Adipocyte (in vitro differentiated cells): ENCODE measurements at regions not wholly inside any gene's neighbourhood (a gene's known extent, or its start where the extent isn't known, plus 50 kb on each side); places are given as distances from the start of the nearest gene placed in this dataset.

Experiments used
- DNase-seq: peaks from one replicate; pipeline ENCODE4 v3.0.0-alpha.2; 2015; ENCODE audit warnings: low read depth
- H3K27me3 ChIP-seq: replicated peaks from 2 replicates; pipeline ENCODE4 v1.7.0; 2013; ENCODE audit warnings: mild to moderate bottlenecking, low read length, moderate library complexity; ENCODE audit not compliant: control insufficient read depth, insufficient read depth
- H3K36me3 ChIP-seq: 2 replicates; pipeline ENCODE4 v1.7.0; 2013; ENCODE audit warnings: low read length, mild to moderate bottlenecking, moderate library complexity; ENCODE audit not compliant: control insufficient read depth, insufficient read depth, severe bottlenecking
- H3K4me1 ChIP-seq: 2 replicates; pipeline ENCODE4 v1.7.0; 2013; ENCODE audit warnings: mild to moderate bottlenecking, low read length, moderate library complexity; ENCODE audit not compliant: control insufficient read depth, insufficient read depth
- H3K4me3 ChIP-seq: 2 replicates; pipeline ENCODE4 v1.7.0; 2013; ENCODE audit warnings: mild to moderate bottlenecking, low read length, moderate library complexity
- H3K9ac ChIP-seq: 2 replicates; pipeline ENCODE4 v1.7.0; 2013; ENCODE audit warnings: mild to moderate bottlenecking, low read length, moderate library complexity
- H3K9me3 ChIP-seq: 2 replicates; pipeline ENCODE4 v1.7.0; 2013; ENCODE audit warnings: mild to moderate bottlenecking, low read length, moderate library complexity; ENCODE audit not compliant: control insufficient read depth

- no peaks in the 10 kb centered on the region for H3K9me3 ChIP-seq
- H3K27me3 ChIP-seq, result no peaks in the 10 kb centered on the region
- peaks cover 21% of the 10 kb centered on the region for H3K4me1 ChIP-seq
- no peak overlapping the region for H3K4me3 ChIP-seq
- no peak overlapping the region for H3K9ac ChIP-seq
- no peak for DNase-seq
- no peaks in the 10 kb centered on the region for H3K36me3 ChIP-seq
Observed at GRCh38 chr12:40557980-40558379, 134.3 kb upstream of the CNTN1 start.

- H3K36me3 ChIP-seq, result no peaks in the 10 kb centered on the region
Observed at GRCh38 chr12:40559865-40560264, 132.4 kb upstream of the CNTN1 start.

GRCh38 chr12:40560848-40561247 is 131.4 kb upstream of the CNTN1 start:
- Histone ChIP-seq H3K9ac (no peak overlapping the region), H3K27me3 (no peaks in the 10 kb centered on the region), H3K4me3 (no peak overlapping the region), H3K4me1 (peaks cover 4% of the 10 kb centered on the region), H3K36me3 (no peaks in the 10 kb centered on the region), H3K9me3 (no peaks in the 10 kb centered on the region)
- DNase-seq, result no peak

More at GRCh38 chr12:40559865-40560264, 132.4 kb upstream of the CNTN1 start:
- H3K4me3 ChIP-seq, result no peak overlapping the region
- H3K27me3 ChIP-seq, result no peaks in the 10 kb centered on the region
- no peaks in the 10 kb centered on the region for H3K9me3 ChIP-seq
- H3K4me1 ChIP-seq, result peaks cover 12% of the 10 kb centered on the region
- DNase-seq, result no peak
- no peak overlapping the region for H3K9ac ChIP-seq

DNA sequence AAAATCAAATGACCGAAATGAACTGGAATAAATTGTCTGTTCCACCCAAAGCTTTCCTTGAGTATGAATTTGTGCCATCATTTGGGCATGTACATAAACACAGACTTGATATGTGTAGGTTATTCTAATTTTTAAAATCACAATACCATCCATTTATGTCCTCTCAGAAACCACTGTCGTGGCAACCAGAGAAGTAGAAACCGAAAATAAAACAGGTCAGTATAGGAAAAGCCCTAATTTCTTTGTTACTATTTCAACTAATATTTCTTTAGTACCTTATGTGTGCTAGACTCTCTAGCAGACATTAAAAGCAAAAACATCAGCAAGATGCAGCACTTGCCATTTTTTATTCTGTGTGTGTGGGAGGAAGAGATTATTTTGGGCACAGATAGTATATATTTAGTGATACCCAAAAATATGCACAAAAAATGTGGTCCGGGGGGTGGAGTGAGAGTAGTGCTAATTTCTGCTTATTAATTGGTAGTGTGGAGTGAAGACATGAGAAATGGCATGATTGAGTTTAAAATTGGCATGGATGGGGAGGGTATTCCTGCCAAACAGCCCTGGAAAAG is 130.8 kb upstream of the CNTN1 start:
- H3K9me3 ChIP-seq, result no peaks in the 10 kb centered on the region
- no peak for DNase-seq
- no peaks in the 10 kb centered on the region for H3K27me3 ChIP-seq
- H3K9ac ChIP-seq, result no peak overlapping the region
- no peak overlapping the region for H3K4me3 ChIP-seq
- no peaks in the 10 kb centered on the region for H3K36me3 ChIP-seq
- H3K4me1 ChIP-seq, result peaks cover 3% of the 10 kb centered on the region

GRCh38 chr12:40565029-40565633 is 127.1 kb upstream of the CNTN1 start:
- peaks cover 15% of the 10 kb centered on the region for H3K4me1 ChIP-seq
- H3K9ac ChIP-seq, result no peak overlapping the region
- H3K36me3 ChIP-seq, result no peaks in the 10 kb centered on the region
- DNase-seq, result no peak
- H3K27me3 ChIP-seq, result no peaks in the 10 kb centered on the region
- H3K9me3 ChIP-seq, result no peaks in the 10 kb centered on the region
- H3K4me3 ChIP-seq, result no peak overlapping the region

DNA sequence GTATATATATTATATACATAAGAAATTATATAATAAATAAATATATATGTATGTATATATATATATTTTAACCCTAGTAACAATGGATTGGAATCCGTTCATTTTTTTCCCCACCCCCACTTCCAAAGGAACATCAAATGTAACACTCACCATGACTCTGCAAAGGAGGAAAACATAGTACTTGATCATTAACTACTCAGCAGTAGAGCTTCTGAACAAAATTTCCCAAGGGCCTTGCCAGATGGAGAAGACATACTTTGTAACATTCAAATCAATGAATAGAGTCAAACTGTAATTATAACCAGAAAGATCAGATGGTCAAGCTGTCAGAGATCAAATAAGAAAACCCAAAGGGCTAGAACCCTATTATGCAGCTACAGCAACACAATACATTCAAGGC is 126.0 kb upstream of the CNTN1 start:
- DNase-seq, result no peak
- Histone ChIP-seq H3K4me3 (no peak overlapping the region), H3K27me3 (no peaks in the 10 kb centered on the region), H3K9me3 (no peaks in the 10 kb centered on the region), H3K9ac (no peak overlapping the region), H3K36me3 (no peaks in the 10 kb centered on the region), H3K4me1 (peaks cover 22% of the 10 kb centered on the region)

GRCh38 chr12:40569626-40570179 is 122.5 kb upstream of the CNTN1 start:
- no peaks in the 10 kb centered on the region for H3K9me3 ChIP-seq
- H3K36me3 ChIP-seq, result no peaks in the 10 kb centered on the region
- H3K27me3 ChIP-seq, result no peaks in the 10 kb centered on the region
- peaks cover 22% of the 10 kb centered on the region for H3K4me1 ChIP-seq
- no peak overlapping the region for H3K4me3 ChIP-seq
- H3K9ac ChIP-seq, result peak overlapping the region; percentile 24
- DNase-seq, result peak; percentile 33

- Histone ChIP-seq H3K9ac (no peak overlapping the region), H3K4me3 (no peak overlapping the region)
- DNase-seq, result no peak
Observed at GRCh38 chr12:40573024-40573423, 119.2 kb upstream of the CNTN1 start.

GRCh38 chr12:40575987-40576386 is 116.3 kb upstream of the CNTN1 start:
- H3K36me3 ChIP-seq, result no peaks in the 10 kb centered on the region
- no peaks in the 10 kb centered on the region for H3K27me3 ChIP-seq
- peaks cover 3% of the 10 kb centered on the region for H3K9me3 ChIP-seq
- peaks cover 4% of the 10 kb centered on the region for H3K4me1 ChIP-seq
- H3K9ac ChIP-seq, result no peak overlapping the region
- no peak for DNase-seq
- H3K4me3 ChIP-seq, result no peak overlapping the region

More at GRCh38 chr12:40573024-40573423, 119.2 kb upstream of the CNTN1 start:
- H3K27me3 ChIP-seq, result no peaks in the 10 kb centered on the region
- H3K36me3 ChIP-seq, result no peaks in the 10 kb centered on the region
- no peaks in the 10 kb centered on the region for H3K9me3 ChIP-seq
- peaks cover 26% of the 10 kb centered on the region for H3K4me1 ChIP-seq

GRCh38 chr12:40577834-40578233 is 114.4 kb upstream of the CNTN1 start:
- H3K9ac ChIP-seq, result no peak overlapping the region
- H3K36me3 ChIP-seq, result no peaks in the 10 kb centered on the region
- H3K9me3 ChIP-seq, result peaks cover 11% of the 10 kb centered on the region
- no peak overlapping the region for H3K4me3 ChIP-seq
- H3K27me3 ChIP-seq, result no peaks in the 10 kb centered on the region
- no peak for DNase-seq
- peaks cover 7% of the 10 kb centered on the region for H3K4me1 ChIP-seq

- no peak overlapping the region for H3K4me3 ChIP-seq
- no peaks in the 10 kb centered on the region for H3K36me3 ChIP-seq
- DNase-seq, result no peak
- no peak overlapping the region for H3K9ac ChIP-seq
- H3K9me3 ChIP-seq, result peaks cover 11% of the 10 kb centered on the region
- H3K4me1 ChIP-seq, result peaks cover 23% of the 10 kb centered on the region
- no peaks in the 10 kb centered on the region for H3K27me3 ChIP-seq
Observed at GRCh38 chr12:40579687-40580086, 112.6 kb upstream of the CNTN1 start.
